K562 (cell line): ENCODE measurements at regions not wholly inside any gene's neighbourhood (a gene's known extent, or its start where the extent isn't known, plus 50 kb on each side); places are given as distances from the start of the nearest gene placed in this dataset.

ENCODE experiments used
- ATAC-seq: fragments of 200-7000 bp; cut with Tn5 transposase; 3 replicates; pipeline ENCODE4 v1.9.1; 2020; ENCODE audit warnings: moderate library complexity
- BruUV-seq: library from RNA; stranded (reverse); fragments of 400-500 nt; replicated peaks from 2 replicates; lab custom pipeline; 2021; lab: Mats Ljungman, UMichigan
- CTCF ChIA-PET: fragments of 300-600 bp; formaldehyde crosslinking; extraction: SDS; loops from one replicate; lab custom pipeline; 2021; ENCODE audit warnings: low intra/inter-chr PET ratio; lab: Yijun Ruan, JAX
- POLR2A ChIA-PET: fragments of 300-600, 350-650 bp; sonication (Branson Sonifier 250); formaldehyde crosslinking; extraction: SDS; loops from one replicate; lab custom pipeline; 2021; ENCODE audit warnings: antibody characterized with exemption, inconsistent platforms; lab: Yijun Ruan, JAX
- DNase-seq, 4 experiments: peaks; one replicate each; pipeline versions ENCODE4 v3.0.0 to v3.0.0-alpha.2; 2011 to 2018; ENCODE audit warnings: low spot score in 3 of 4, mixed read lengths in 3 of 4; ENCODE audit errors: extremely low read depth in 1 of 4
- FAIRE-seq: peaks from 2 replicates; lab custom pipeline; 2011; peaks lifted over from hg19 to GRCh38; lab: Jason Lieb, UNC
- H2AFZ ChIP-seq: 2 replicates; pipeline ENCODE4 v1.6.0; 2011; ENCODE audit warnings: low read depth, low read length, control low read depth, inconsistent platforms
- H3K27ac ChIP-seq: fragments of 200-600 bp; 3 replicates; pipeline ENCODE4 v1.8.0; 2011; ENCODE audit warnings: low read depth, mild to moderate bottlenecking, control low read depth, inconsistent platforms, low read length, moderate library complexity, mixed read lengths; ENCODE audit errors: extremely low read depth
- H3K27me3 ChIP-seq, 2 experiments: fragments of 300-600 bp in 1 of 2; 2 replicates in 1 of 2; 3 replicates in 1 of 2; pipeline versions ENCODE4 v1.6.0 to v1.8.0; 2011; ENCODE audit warnings: inconsistent platforms in 2 of 2, low read length in 2 of 2, mild to moderate bottlenecking in 1 of 2, mixed read lengths in 1 of 2, moderate library complexity in 1 of 2; ENCODE audit not compliant: control insufficient read depth in 2 of 2, insufficient read depth in 2 of 2
- H3K36me3 ChIP-seq: fragments of 300-600 bp; 3 replicates; pipeline ENCODE4 v1.8.0; 2011; ENCODE audit warnings: mild to moderate bottlenecking, low read length, inconsistent platforms; ENCODE audit not compliant: control insufficient read depth, insufficient read depth
- H3K4me1 ChIP-seq, 2 experiments: fragments of 200-600 bp in 1 of 2; replicated peaks in 1 of 2; 2 replicates in 1 of 2; 3 replicates in 1 of 2; pipeline versions ENCODE4 v1.5.1 to v1.8.0; 2011; ENCODE audit warnings: inconsistent platforms in 2 of 2, low read length in 2 of 2, mild to moderate bottlenecking in 1 of 2, mixed read lengths in 1 of 2, moderate library complexity in 1 of 2; ENCODE audit not compliant: control insufficient read depth in 2 of 2, insufficient read depth in 2 of 2
- H3K4me2 ChIP-seq: 2 replicates; pipeline ENCODE4 v1.6.1; 2011; ENCODE audit warnings: low read length, control low read depth, inconsistent platforms, mixed read lengths; ENCODE audit not compliant: insufficient read depth
- H3K4me3 ChIP-seq: fragments of 200-600 bp; sonication (generic), shearing (Covaris generic); 2 replicates; pipeline ENCODE4 v1.5.1; 2016; ENCODE audit warnings: control low read depth, inconsistent platforms
- H3K79me2 ChIP-seq: fragments of 200-600 bp; 3 replicates; pipeline ENCODE4 v1.8.0; 2011; ENCODE audit warnings: low read length, inconsistent platforms; ENCODE audit not compliant: control insufficient read depth, insufficient read depth
- H3K9ac ChIP-seq, 2 experiments: 2 replicates each; pipeline versions ENCODE4 v1.6.0 to v1.6.1; 2011; ENCODE audit warnings: low read depth in 2 of 2, low read length in 2 of 2, control low read depth in 1 of 2, inconsistent platforms in 1 of 2, mild to moderate bottlenecking in 1 of 2, mixed read lengths in 1 of 2; ENCODE audit not compliant: insufficient read depth in 1 of 2
- H3K9me1 ChIP-seq: one replicate; pipeline ENCODE4 v1.6.0; 2011; ENCODE audit warnings: inconsistent platforms, mild to moderate bottlenecking, low read length, moderate library complexity; ENCODE audit not compliant: control insufficient read depth, insufficient read depth
- H3K9me3 ChIP-seq: replicated peaks from 2 replicates; pipeline ENCODE4 v1.5.1; 2011; ENCODE audit warnings: low read depth, low read length, inconsistent platforms; ENCODE audit not compliant: control insufficient read depth, insufficient read depth
- H4K20me1 ChIP-seq: replicated peaks from 2 replicates; pipeline ENCODE4 v1.6.1; 2011; ENCODE audit warnings: low read length, inconsistent platforms, mixed read lengths; ENCODE audit not compliant: control insufficient read depth, insufficient read depth
- ETV6 ChIP-seq, 3 experiments: fragments of 150-350 bp in 1 of 3; sonication (generic) in 1 of 3; formaldehyde crosslinking in 1 of 3; IDR thresholded peaks; 2 replicates each; pipeline versions ENCODE4 v1.6.1 to v1.8.0; 2014 to 2022; ENCODE audit warnings: borderline replicate concordance in 2 of 3, low read depth in 2 of 3, antibody characterized with exemption in 1 of 3, low read length in 1 of 3, mild to moderate bottlenecking in 1 of 3, missing genetic modification reagents in 1 of 3
- ZFP36 ChIP-seq: fragments of 150-350 bp; IDR thresholded peaks from 2 replicates; pipeline ENCODE4 v1.6.1; 2018; ENCODE audit warnings: low read length, low read depth; ENCODE audit not compliant: partially characterized antibody
- WGBS: fragments of 100-300 bp; shearing (Covaris generic); methylation state at CpG from one replicate; pipeline ENCODE4 v1.1.6; 2016; ENCODE audit warnings: low coverage, mixed read lengths; ENCODE audit not compliant: insufficient coverage; ENCODE audit errors: missing lambda C conversion rate; 5-methylcytosine and 5-hydroxymethylcytosine counted together
- in situ Hi-C: fragments of 300-500 bp; cut with MboI; formaldehyde crosslinking; loops from 4 replicates; pipeline ENCODE4 v1.15.0; 2018; ENCODE audit warnings: inconsistent platforms, mixed read lengths
- intact Hi-C: fragments of 100-400 bp; cut with micrococcal nuclease; formaldehyde crosslinking; loops from 2 replicates; pipeline ENCODE4 v1.14.2; 2022
- TF ChIP-seq, protein P1 (sequence below): sonication (generic); formaldehyde crosslinking; IDR thresholded peaks from 2 replicates; pipeline ENCODE4 v1.8.1; 2023; ENCODE audit warnings: mild to moderate bottlenecking, missing genetic modification reagents

GRCh38 chr12:124443931-124444712 is 123.3 kb downstream of the NCOR2 start:
- TF ChIP-seq ETV6 (IDR thresholded peaks at IDR 0.05; ENCODE audit: borderline replicate concordance in 1 of 2, low read depth in 2 of 2, low read length in 1 of 2) (no peak), ETV6 (CRISPR knock-in tag; IDR thresholded peaks at IDR 0.05; ENCODE audit: borderline replicate concordance) (no peak), ZFP36 (peak; percentile 92)
- TF ChIP-seq, protein P1, sequence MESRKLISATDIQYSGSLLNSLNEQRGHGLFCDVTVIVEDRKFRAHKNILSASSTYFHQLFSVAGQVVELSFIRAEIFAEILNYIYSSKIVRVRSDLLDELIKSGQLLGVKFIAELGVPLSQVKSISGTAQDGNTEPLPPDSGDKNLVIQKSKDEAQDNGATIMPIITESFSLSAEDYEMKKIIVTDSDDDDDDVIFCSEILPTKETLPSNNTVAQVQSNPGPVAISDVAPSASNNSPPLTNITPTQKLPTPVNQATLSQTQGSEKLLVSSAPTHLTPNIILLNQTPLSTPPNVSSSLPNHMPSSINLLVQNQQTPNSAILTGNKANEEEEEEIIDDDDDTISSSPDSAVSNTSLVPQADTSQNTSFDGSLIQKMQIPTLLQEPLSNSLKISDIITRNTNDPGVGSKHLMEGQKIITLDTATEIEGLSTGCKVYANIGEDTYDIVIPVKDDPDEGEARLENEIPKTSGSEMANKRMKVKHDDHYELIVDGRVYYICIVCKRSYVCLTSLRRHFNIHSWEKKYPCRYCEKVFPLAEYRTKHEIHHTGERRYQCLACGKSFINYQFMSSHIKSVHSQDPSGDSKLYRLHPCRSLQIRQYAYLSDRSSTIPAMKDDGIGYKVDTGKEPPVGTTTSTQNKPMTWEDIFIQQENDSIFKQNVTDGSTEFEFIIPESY (CRISPR knock-in tag) = no peak
- in situ Hi-C loops (no loop called here), intact Hi-C loops (no loop called here)
- ChIA-PET CTCF (no interaction called here), POLR2A (no interaction called here)
- no peak overlapping the region for H3K4me3 ChIP-seq
- peaks cover 0 to 10% of the 10 kb centered on the region in 2 experiments; a peak in 1 of 5 replicates for H3K4me1 ChIP-seq
- H2AFZ ChIP-seq = no peak overlapping the region
- DNase-seq = no peak
- ATAC-seq = no peak
- no peak for FAIRE-seq
- no peaks in the 10 kb centered on the region for H3K9me1 ChIP-seq
- H3K27ac ChIP-seq = no peak overlapping the region
- H3K27me3 ChIP-seq = no peaks in the 10 kb centered on the region
- 84% methylated on average over 8 of the region's 9 CpGs for WGBS
- H3K9me3 ChIP-seq = no peaks in the 10 kb centered on the region
- H3K9ac ChIP-seq = no peak overlapping the region
- no TSS peak for BruUV-seq
- H3K36me3 ChIP-seq = peaks cover 38% of the 10 kb centered on the region; the same call in 1 of the 3 replicates
- 0 out of 2 replicates have a peak, but pooled peaks cover 8% of the 10 kb centered on the region for H4K20me1 ChIP-seq
- no peaks in the 10 kb centered on the region for H3K79me2 ChIP-seq
- no peak overlapping the region for H3K4me2 ChIP-seq
